ENCODE measurements at regions not wholly inside any gene's neighbourhood (a gene's known extent, or its start where the extent isn't known, plus 50 kb on each side); places are given as distances from the start of the nearest gene placed in this dataset.
"Not testable (repeated sequence)": the region's sequence is repeated elsewhere in the genome, so short reads cannot be mapped to it uniquely, and the experiment has no call there.

- not testable (repeated sequence) for TF ChIP-seq CTCF, POLR2A (IDR thresholded peaks at IDR 0.05)
These were observed 161.8 kb downstream of the SEPTIN7 start for GRCh38 chr7:35962607-35963006.
